ENCODE measurements at regions not wholly inside any gene's neighbourhood (a gene's known extent, or its start where the extent isn't known, plus 50 kb on each side); places are given as distances from the start of the nearest gene placed in this dataset.
"Not testable (repeated sequence)": the region's sequence is repeated elsewhere in the genome, so short reads cannot be mapped to it uniquely, and the experiment has no call there.

DNA sequence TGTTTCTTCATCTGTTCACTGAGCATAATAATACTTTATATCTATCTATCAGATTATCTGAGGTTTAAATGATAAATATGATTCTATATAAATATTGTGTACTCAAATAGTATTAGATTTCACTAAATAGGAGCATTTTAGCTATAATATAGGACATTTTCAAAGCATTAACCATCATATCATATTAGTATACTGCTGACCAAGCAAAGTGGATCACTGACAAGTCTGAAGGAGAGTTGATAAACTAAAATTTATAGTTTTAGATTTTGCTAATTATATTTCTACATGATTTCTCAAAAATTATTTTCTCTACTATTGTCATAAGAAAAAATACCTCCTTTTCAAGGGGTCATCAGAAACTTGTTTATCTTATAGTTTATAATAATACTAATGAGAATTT, 937.8 kb upstream of the LRATD1 start:
- Histone ChIP-seq H3K9me3 (ENCODE audit: control insufficient read depth, insufficient read depth, low read length) (no peaks in the 10 kb centered on the region), H3K4me1 (ENCODE audit: control insufficient read depth, insufficient read depth, low read length) (no peaks in the 10 kb centered on the region), H3K27me3 (ENCODE audit: control insufficient read depth, insufficient read depth, low read length) (no peaks in the 10 kb centered on the region), H3K36me3 (ENCODE audit: control insufficient read depth, insufficient read depth, low read length) (no peaks in the 10 kb centered on the region), H3K4me3 (ENCODE audit: low read depth, low read length) (no peak overlapping the region), H3K27ac (ENCODE audit: low read depth, low read length) (no peak overlapping the region)
- DNase-seq (ENCODE audit: low read depth in 4 of 6, low spot score in 6 of 6) = no peak

DNA sequence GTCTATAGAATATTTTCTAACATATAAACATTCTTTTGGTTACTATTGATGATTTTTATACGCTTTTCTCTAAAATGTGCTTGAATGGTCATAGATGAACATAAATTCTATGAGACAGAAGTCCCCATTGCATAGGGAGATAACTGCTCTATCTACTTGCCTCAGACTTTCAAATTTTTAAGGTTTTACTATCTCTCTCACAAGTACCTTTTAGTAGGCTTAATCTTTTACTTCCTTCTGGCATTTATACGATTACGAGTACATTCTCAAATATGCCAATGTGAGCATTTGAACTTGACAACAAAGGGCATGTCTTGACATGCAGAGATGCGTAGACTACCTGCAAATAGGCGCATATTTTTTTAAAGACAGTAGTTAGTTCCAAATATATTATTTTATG, 935.9 kb upstream of the LRATD1 start:
- no peak for DNase-seq (ENCODE audit: low read depth in 4 of 6, low spot score in 6 of 6)
- H3K27ac ChIP-seq (ENCODE audit: low read depth, low read length) = no peak overlapping the region
- H3K4me3 ChIP-seq (ENCODE audit: low read depth, low read length) = no peak overlapping the region
- no CpG with 5 or more reads among the region's 5 CpGs for WGBS (ENCODE audit: insufficient coverage)
- H3K4me1 ChIP-seq (ENCODE audit: control insufficient read depth, insufficient read depth, low read length) = no peaks in the 10 kb centered on the region
- H3K36me3 ChIP-seq (ENCODE audit: control insufficient read depth, insufficient read depth, low read length) = no peaks in the 10 kb centered on the region
- no peaks in the 10 kb centered on the region for H3K9me3 ChIP-seq (ENCODE audit: control insufficient read depth, insufficient read depth, low read length)
- H3K27me3 ChIP-seq (ENCODE audit: control insufficient read depth, insufficient read depth, low read length) = no peaks in the 10 kb centered on the region

DNA sequence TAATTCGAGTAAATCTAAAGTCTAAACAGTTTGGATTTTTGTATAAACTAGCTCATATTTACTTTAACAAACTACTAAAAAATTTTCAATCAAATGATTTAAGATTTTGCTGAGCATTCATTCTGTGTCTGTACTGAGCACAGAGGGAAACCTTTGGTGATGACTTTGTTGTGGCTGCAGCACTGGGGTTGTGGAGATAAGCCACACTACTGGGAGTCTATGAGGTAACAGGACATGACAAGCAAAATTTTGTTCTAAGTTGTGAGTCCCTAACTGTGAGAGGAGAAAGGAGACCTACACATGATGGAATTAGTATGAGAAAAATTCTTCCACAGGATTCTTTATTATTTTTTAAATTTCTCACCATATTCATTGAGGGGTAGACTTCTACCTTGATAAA, 933.7 kb upstream of the LRATD1 start:
- Histone ChIP-seq H3K36me3 (ENCODE audit: control insufficient read depth, insufficient read depth, low read length) (no peaks in the 10 kb centered on the region), H3K4me1 (ENCODE audit: control insufficient read depth, insufficient read depth, low read length) (no peaks in the 10 kb centered on the region), H3K27me3 (ENCODE audit: control insufficient read depth, insufficient read depth, low read length) (no peaks in the 10 kb centered on the region), H3K4me3 (ENCODE audit: low read depth, low read length) (no peak overlapping the region), H3K27ac (ENCODE audit: low read depth, low read length) (no peak overlapping the region), H3K9me3 (ENCODE audit: control insufficient read depth, insufficient read depth, low read length) (no peaks in the 10 kb centered on the region)
- no peak for DNase-seq (ENCODE audit: low read depth in 4 of 6, low spot score in 6 of 6)
- no CpG with 5 or more reads among the region's 1 CpG for WGBS (ENCODE audit: insufficient coverage)

DNA sequence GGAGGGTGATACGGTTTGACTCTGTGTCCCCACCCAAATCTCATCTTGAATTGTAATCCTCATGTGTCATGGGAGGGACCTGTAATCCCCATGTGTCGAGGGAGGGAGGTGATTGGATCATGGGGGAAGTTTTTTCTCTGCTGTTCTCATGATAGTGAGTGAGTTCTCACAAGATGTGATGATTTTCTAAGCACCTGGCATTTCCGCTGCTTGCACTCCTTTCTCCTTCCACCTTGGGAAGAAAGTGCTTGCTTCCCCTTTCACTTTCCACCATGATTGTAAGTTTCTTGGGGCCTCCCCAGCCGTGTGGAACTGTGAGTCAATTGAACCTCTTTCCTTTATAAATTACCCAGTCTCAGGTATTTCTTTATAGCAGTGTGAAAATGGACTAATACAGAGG, 932.6 kb upstream of the LRATD1 start:
- not testable (repeated sequence) for H3K9me3 ChIP-seq (ENCODE audit: control insufficient read depth, insufficient read depth, low read length); H3K4me3 ChIP-seq (ENCODE audit: low read depth, low read length); H3K36me3 ChIP-seq (ENCODE audit: control insufficient read depth, insufficient read depth, low read length); H3K27me3 ChIP-seq (ENCODE audit: control insufficient read depth, insufficient read depth, low read length); H3K4me1 ChIP-seq (ENCODE audit: control insufficient read depth, insufficient read depth, low read length); DNase-seq (ENCODE audit: low read depth in 4 of 6, low spot score in 6 of 6); H3K27ac ChIP-seq (ENCODE audit: low read depth, low read length)
- no CpG with 5 or more reads among the region's 4 CpGs for WGBS (ENCODE audit: insufficient coverage)

DNA sequence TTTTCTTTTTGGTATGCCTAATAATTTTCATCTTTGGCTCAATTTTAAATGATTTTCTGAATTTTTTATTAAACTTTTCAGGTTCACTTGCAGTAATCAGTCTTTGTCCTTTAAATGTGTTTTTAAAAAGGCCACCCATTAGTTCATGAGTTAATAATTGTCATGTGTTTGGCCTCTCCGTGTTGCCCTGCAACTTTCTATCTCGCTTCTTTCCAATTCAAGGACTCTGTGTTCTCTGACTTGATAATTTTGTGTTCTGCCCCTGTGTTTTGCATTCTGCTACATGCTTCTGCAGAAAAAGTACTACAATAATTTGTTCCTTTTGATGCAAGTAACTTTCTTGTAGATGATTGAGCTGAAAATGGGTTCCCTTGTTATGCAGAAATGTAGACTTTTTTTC, 921.4 kb upstream of the LRATD1 start:
- no peaks in the 10 kb centered on the region for H3K27me3 ChIP-seq (ENCODE audit: control insufficient read depth, insufficient read depth, low read length)
- no peak overlapping the region for H3K27ac ChIP-seq (ENCODE audit: low read depth, low read length)
- WGBS (ENCODE audit: insufficient coverage) = 40% methylated on average over 1 of the region's 2 CpGs
- H3K4me3 ChIP-seq (ENCODE audit: low read depth, low read length) = no peak overlapping the region
- H3K9me3 ChIP-seq (ENCODE audit: control insufficient read depth, insufficient read depth, low read length) = no peaks in the 10 kb centered on the region
- H3K4me1 ChIP-seq (ENCODE audit: control insufficient read depth, insufficient read depth, low read length) = no peaks in the 10 kb centered on the region
- H3K36me3 ChIP-seq (ENCODE audit: control insufficient read depth, insufficient read depth, low read length) = no peaks in the 10 kb centered on the region
- no peak for DNase-seq (ENCODE audit: low read depth in 4 of 6, low spot score in 6 of 6)

DNA sequence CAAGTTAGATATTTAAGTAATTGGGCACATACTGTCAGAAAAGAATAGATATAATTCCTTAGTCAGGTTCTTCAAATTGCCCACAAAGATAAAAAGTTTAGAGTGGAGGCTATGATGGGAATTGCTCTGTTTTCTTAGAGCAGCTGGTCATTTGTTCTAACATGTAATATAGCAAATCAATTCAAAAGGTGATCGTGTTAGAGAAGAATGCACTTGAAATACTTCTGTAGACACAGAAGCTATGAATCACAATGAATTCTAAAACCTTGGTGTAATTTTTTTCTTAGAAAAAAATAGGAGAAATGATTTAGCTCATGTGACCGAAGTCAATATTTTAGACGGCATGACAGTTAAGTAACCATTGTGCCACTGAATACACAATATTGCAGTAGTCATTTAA, 918.1 kb upstream of the LRATD1 start:
- no CpG with 5 or more reads among the region's 3 CpGs for WGBS (ENCODE audit: insufficient coverage)
- H3K9me3 ChIP-seq (ENCODE audit: control insufficient read depth, insufficient read depth, low read length) = no peaks in the 10 kb centered on the region
- DNase-seq (ENCODE audit: low read depth in 4 of 6, low spot score in 6 of 6) = no peak
- no peak overlapping the region for H3K27ac ChIP-seq (ENCODE audit: low read depth, low read length)
- no peaks in the 10 kb centered on the region for H3K4me1 ChIP-seq (ENCODE audit: control insufficient read depth, insufficient read depth, low read length)
- no peak overlapping the region for H3K4me3 ChIP-seq (ENCODE audit: low read depth, low read length)
- H3K27me3 ChIP-seq (ENCODE audit: control insufficient read depth, insufficient read depth, low read length) = no peaks in the 10 kb centered on the region
- H3K36me3 ChIP-seq (ENCODE audit: control insufficient read depth, insufficient read depth, low read length) = no peaks in the 10 kb centered on the region

DNA sequence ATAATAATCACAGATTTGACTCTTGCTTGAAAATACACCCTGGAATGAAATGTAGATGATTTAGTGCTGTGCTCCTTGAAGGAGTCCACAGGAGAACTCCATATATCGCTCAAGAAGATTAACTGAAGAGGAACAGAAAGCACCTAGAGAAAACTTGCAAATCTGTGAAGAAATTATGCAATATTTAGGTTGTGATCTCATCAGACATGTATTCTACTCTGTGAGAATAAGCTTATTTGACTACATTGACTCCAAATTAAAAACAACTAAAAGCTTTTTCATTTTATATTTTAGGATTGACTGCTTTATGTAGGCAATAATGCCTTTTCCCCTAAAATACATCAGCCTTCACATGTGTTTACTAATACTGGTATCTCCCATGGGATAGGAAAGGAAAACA, 906.6 kb upstream of the LRATD1 start:
- no peak for DNase-seq (ENCODE audit: low read depth in 4 of 6, low spot score in 6 of 6)
- Histone ChIP-seq H3K27ac (ENCODE audit: low read depth, low read length) (no peak overlapping the region), H3K4me1 (ENCODE audit: control insufficient read depth, insufficient read depth, low read length) (no peaks in the 10 kb centered on the region), H3K36me3 (ENCODE audit: control insufficient read depth, insufficient read depth, low read length) (no peaks in the 10 kb centered on the region), H3K4me3 (ENCODE audit: low read depth, low read length) (no peak overlapping the region), H3K9me3 (ENCODE audit: control insufficient read depth, insufficient read depth, low read length) (no peaks in the 10 kb centered on the region), H3K27me3 (ENCODE audit: control insufficient read depth, insufficient read depth, low read length) (no peaks in the 10 kb centered on the region)
- no CpG with 5 or more reads among the region's 1 CpG for WGBS (ENCODE audit: insufficient coverage)

DNA sequence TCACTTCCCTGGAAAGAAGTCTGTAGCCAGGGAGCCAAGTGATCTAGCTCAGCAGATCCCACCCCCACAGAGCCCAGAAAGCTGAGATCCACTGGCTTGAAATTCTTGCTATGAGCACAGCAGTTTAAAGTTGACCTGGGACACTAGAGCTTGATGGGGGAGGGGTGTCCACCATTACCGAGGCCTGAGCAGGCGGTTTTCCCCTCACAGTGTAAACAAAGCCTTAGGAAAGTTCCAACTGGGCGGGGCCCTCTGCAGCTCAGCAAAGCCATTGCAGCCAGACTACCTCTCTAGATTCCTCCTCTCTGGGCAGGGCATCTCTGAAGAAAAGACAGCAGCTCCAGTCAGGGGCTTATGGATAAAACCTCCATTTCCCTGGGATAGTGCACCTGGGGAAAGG, 887.2 kb upstream of the LRATD1 start:
- WGBS (ENCODE audit: insufficient coverage) = 51% methylated on average over 3 of the region's 3 CpGs
- Histone ChIP-seq H3K4me3 (ENCODE audit: low read depth, low read length) (no peak overlapping the region), H3K9me3 (ENCODE audit: control insufficient read depth, insufficient read depth, low read length) (peaks cover 3% of the 10 kb centered on the region), H3K27me3 (ENCODE audit: control insufficient read depth, insufficient read depth, low read length) (no peaks in the 10 kb centered on the region), H3K36me3 (ENCODE audit: control insufficient read depth, insufficient read depth, low read length) (no peaks in the 10 kb centered on the region), H3K27ac (ENCODE audit: low read depth, low read length) (no peak overlapping the region), H3K4me1 (ENCODE audit: control insufficient read depth, insufficient read depth, low read length) (no peaks in the 10 kb centered on the region)
- DNase-seq (ENCODE audit: low read depth in 4 of 6, low spot score in 6 of 6) = no peak

DNA sequence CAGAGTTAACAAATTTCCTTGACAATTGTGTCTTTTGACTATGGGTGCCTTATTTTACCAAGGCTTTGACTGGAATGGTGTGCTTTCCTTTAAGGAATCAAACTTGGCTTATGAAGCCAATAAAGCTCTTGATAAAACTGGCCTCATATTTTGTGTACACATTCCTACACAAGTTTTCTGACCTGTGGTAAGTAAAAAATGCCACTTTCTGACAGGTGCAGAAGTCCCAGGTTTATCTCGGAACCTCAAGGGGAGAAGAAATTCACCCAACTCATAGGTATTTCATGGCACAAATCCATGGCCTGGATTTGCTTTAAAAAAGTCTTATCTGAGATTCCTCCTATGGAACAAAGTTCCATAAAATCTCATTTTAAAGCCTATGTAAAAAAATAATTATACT, 880.6 kb upstream of the LRATD1 start:
- Histone ChIP-seq H3K4me1 (ENCODE audit: control insufficient read depth, insufficient read depth, low read length) (no peaks in the 10 kb centered on the region), H3K4me3 (ENCODE audit: low read depth, low read length) (no peak overlapping the region), H3K27ac (ENCODE audit: low read depth, low read length) (no peak overlapping the region), H3K36me3 (ENCODE audit: control insufficient read depth, insufficient read depth, low read length) (no peaks in the 10 kb centered on the region), H3K9me3 (ENCODE audit: control insufficient read depth, insufficient read depth, low read length) (peaks cover 3% of the 10 kb centered on the region), H3K27me3 (ENCODE audit: control insufficient read depth, insufficient read depth, low read length) (no peaks in the 10 kb centered on the region)
- WGBS (ENCODE audit: insufficient coverage) = no CpG with 5 or more reads among the region's 1 CpG
- no peak for DNase-seq (ENCODE audit: low read depth in 4 of 6, low spot score in 6 of 6)

DNA sequence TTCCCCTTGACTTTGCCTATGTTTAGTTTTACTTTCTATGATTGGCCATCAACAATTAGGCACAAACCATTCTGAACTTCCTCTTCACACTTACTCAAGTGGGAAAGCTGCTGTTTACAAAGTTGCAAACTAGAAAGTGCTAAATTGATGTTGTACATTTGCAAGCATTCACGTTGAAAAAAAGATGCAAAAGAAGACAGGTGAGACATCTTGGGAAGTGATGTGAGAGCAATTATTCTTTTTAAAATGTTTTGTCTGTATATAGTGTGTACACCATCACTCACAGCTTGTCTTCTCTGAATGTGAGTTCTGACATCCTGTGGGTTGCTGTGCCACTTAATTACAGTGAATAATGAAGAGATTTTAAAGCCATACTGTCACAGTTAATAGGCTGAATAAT, 874.1 kb upstream of the LRATD1 start:
- no peaks in the 10 kb centered on the region for H3K27me3 ChIP-seq (ENCODE audit: control insufficient read depth, insufficient read depth, low read length)
- H3K4me1 ChIP-seq (ENCODE audit: control insufficient read depth, insufficient read depth, low read length) = no peaks in the 10 kb centered on the region
- DNase-seq (ENCODE audit: low read depth in 4 of 6, low spot score in 6 of 6) = peak in 1 of 6 donors; percentile 28
- no peak overlapping the region for H3K27ac ChIP-seq (ENCODE audit: low read depth, low read length)
- WGBS (ENCODE audit: insufficient coverage) = no CpG with 5 or more reads among the region's 1 CpG
- H3K4me3 ChIP-seq (ENCODE audit: low read depth, low read length) = no peak overlapping the region
- no peaks in the 10 kb centered on the region for H3K36me3 ChIP-seq (ENCODE audit: control insufficient read depth, insufficient read depth, low read length)
- no peaks in the 10 kb centered on the region for H3K9me3 ChIP-seq (ENCODE audit: control insufficient read depth, insufficient read depth, low read length)

DNA sequence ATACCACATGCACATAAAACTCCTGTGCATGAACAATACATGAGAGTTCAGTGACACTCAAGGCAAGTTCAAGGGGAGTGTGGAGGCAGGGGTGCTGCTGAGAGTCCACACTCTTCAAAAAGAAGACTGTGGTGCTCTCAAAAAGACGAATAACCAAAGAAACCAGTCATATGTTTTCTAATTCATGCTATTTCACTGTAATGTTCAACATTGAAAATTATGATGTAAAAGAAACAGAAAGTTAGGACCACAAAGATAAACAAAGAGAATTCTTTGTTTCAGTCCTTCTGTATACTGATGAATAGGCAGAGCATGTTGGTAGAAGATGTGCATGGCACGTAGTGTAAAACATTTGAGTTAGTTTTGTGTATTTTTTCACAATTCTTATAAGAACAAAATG, 864.2 kb upstream of the LRATD1 start:
- Histone ChIP-seq H3K27ac (ENCODE audit: low read depth, low read length) (no peak overlapping the region), H3K4me1 (ENCODE audit: control insufficient read depth, insufficient read depth, low read length) (no peaks in the 10 kb centered on the region), H3K4me3 (ENCODE audit: low read depth, low read length) (no peak overlapping the region), H3K36me3 (ENCODE audit: control insufficient read depth, insufficient read depth, low read length) (no peaks in the 10 kb centered on the region), H3K9me3 (ENCODE audit: control insufficient read depth, insufficient read depth, low read length) (no peaks in the 10 kb centered on the region), H3K27me3 (ENCODE audit: control insufficient read depth, insufficient read depth, low read length) (no peaks in the 10 kb centered on the region)
- no CpG with 5 or more reads among the region's 2 CpGs for WGBS (ENCODE audit: insufficient coverage)
- no peak for DNase-seq (ENCODE audit: low read depth in 4 of 6, low spot score in 6 of 6)

Measured in spinal cord (tissue), 9 donors.